Thyroid gland (tissue), 4 donors: ENCODE measurements at regions not wholly inside any gene's neighbourhood (a gene's known extent, or its start where the extent isn't known, plus 50 kb on each side); places are given as distances from the start of the nearest gene placed in this dataset.

Source experiments
- CTCF ChIP-seq, 6 experiments: fragments of 200-600 bp in 3 of 6; fragments of 450-650 bp in 3 of 6; sonication (generic) in 3 of 6; IDR thresholded peaks; one replicate each; pipeline ENCODE4 v1.5.1; 2016 to 2019; ENCODE audit warnings: antibody characterized with exemption in 6 of 6, mild to moderate bottlenecking in 2 of 6, inconsistent platforms in 1 of 6, moderate library complexity in 1 of 6
- POLR2A ChIP-seq, 2 donors: fragments of 450-650 bp; IDR thresholded peaks; one replicate each; pipeline ENCODE4 v1.6.1; 2017; ENCODE audit warnings: antibody characterized with exemption in 2 of 2, mild to moderate bottlenecking in 2 of 2, moderate library complexity in 1 of 2

- TF ChIP-seq POLR2A (IDR thresholded peaks at IDR 0.05) = no peak
- no peak for TF ChIP-seq CTCF (IDR thresholded peaks at IDR 0.05)
Measured at GRCh38 chr20:24738058-24738775, 210.9 kb upstream of the CST7 start.
